ENCODE measurements at regions not wholly inside any gene's neighbourhood (a gene's known extent, or its start where the extent isn't known, plus 50 kb on each side); places are given as distances from the start of the nearest gene placed in this dataset.

DNA sequence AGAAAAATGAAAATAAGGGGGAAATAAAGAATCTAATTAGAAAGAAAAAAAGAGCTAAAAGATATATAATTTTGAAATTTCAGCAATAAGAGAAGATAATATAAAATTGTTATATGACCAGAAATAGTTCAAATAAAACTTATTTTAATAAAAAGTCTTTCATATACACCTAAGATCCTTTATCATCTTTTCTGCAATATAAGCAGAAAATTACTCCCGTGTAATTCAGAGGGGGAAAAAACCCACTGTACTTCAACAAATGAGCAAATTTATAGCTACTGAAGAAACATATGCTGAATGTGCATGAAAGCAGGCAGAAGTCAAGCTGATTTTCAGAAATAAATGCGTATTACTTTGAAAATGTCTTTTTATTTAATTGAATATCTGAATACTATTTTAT is 771.3 kb downstream of the FAT4 start:
- Histone ChIP-seq H3K27ac (ENCODE audit: low read depth in 1 of 2, low read length in 1 of 2) (no peak overlapping the region), H3K4me3 (no peak overlapping the region), H3K9ac (ENCODE audit: insufficient read depth in 1 of 2, low read length in 2 of 2) (no peak overlapping the region), H3K9me3 (ENCODE audit: control insufficient read depth in 4 of 4, insufficient read depth in 3 of 4, low read length in 3 of 4) (no peaks in the 10 kb centered on the region), H3K4me1 (ENCODE audit: control insufficient read depth in 5 of 5, insufficient read depth in 5 of 5, low read length in 5 of 5) (peaks cover 0 to 6% (median 0%) of the 10 kb centered on the region in 5 donors), H3K36me3 (ENCODE audit: control insufficient read depth in 4 of 4, insufficient read depth in 4 of 4, low read length in 4 of 4) (no peaks in the 10 kb centered on the region), H3K27me3 (ENCODE audit: control insufficient read depth in 3 of 3, insufficient read depth in 3 of 3, low read length in 2 of 3) (no peaks in the 10 kb centered on the region)
- DNase-seq (no peak), ATAC-seq (ENCODE audit: insufficient read depth, low FRiP score) (no peak)
- TF ChIP-seq, protein P1, sequence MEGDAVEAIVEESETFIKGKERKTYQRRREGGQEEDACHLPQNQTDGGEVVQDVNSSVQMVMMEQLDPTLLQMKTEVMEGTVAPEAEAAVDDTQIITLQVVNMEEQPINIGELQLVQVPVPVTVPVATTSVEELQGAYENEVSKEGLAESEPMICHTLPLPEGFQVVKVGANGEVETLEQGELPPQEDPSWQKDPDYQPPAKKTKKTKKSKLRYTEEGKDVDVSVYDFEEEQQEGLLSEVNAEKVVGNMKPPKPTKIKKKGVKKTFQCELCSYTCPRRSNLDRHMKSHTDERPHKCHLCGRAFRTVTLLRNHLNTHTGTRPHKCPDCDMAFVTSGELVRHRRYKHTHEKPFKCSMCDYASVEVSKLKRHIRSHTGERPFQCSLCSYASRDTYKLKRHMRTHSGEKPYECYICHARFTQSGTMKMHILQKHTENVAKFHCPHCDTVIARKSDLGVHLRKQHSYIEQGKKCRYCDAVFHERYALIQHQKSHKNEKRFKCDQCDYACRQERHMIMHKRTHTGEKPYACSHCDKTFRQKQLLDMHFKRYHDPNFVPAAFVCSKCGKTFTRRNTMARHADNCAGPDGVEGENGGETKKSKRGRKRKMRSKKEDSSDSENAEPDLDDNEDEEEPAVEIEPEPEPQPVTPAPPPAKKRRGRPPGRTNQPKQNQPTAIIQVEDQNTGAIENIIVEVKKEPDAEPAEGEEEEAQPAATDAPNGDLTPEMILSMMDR (IDR thresholded peaks at IDR 0.05; ENCODE audit: control extremely low read depth, extremely low read depth): no peak
- 93 to 95% methylated on average over 2 of the region's 2 CpGs for WGBS, 2 donors

DNA sequence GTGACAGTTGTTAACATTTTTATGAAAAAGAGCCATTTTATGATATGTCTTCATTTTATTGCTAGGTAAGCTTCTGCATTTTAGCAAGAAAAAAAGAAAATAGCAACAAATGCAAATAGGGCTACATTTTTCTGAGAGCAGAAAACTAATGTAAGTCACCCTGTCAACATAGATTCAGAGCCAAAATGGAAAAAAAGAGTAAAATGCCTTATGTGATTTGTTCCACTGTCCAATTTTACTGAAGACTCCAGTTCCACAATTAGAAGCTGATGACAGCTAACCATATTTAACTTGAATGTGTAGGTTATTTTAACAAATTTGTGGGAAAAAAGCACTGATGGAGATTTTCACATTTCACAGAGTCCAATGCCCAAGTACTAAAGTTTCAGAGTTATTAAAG is 772.3 kb downstream of the FAT4 start:
- ATAC-seq (ENCODE audit: insufficient read depth, low FRiP score) (no peak), DNase-seq (peak in 1 of 3 donors; percentile 24)
- Histone ChIP-seq H3K27me3 (ENCODE audit: control insufficient read depth in 3 of 3, insufficient read depth in 3 of 3, low read length in 2 of 3) (no peaks in the 10 kb centered on the region), H3K36me3 (ENCODE audit: control insufficient read depth in 4 of 4, insufficient read depth in 4 of 4, low read length in 4 of 4) (no peaks in the 10 kb centered on the region), H3K4me1 (ENCODE audit: control insufficient read depth in 5 of 5, insufficient read depth in 5 of 5, low read length in 5 of 5) (peaks cover 0 to 6% (median 0%) of the 10 kb centered on the region in 5 donors), H3K9ac (ENCODE audit: insufficient read depth in 1 of 2, low read length in 2 of 2) (no peak overlapping the region), H3K27ac (ENCODE audit: low read depth in 1 of 2, low read length in 1 of 2) (no peak overlapping the region), H3K9me3 (ENCODE audit: control insufficient read depth in 4 of 4, insufficient read depth in 3 of 4, low read length in 3 of 4) (no peaks in the 10 kb centered on the region), H3K4me3 (no peak overlapping the region)
- TF ChIP-seq, protein P1 (IDR thresholded peaks at IDR 0.05; ENCODE audit: control extremely low read depth, extremely low read depth): no peak

DNA sequence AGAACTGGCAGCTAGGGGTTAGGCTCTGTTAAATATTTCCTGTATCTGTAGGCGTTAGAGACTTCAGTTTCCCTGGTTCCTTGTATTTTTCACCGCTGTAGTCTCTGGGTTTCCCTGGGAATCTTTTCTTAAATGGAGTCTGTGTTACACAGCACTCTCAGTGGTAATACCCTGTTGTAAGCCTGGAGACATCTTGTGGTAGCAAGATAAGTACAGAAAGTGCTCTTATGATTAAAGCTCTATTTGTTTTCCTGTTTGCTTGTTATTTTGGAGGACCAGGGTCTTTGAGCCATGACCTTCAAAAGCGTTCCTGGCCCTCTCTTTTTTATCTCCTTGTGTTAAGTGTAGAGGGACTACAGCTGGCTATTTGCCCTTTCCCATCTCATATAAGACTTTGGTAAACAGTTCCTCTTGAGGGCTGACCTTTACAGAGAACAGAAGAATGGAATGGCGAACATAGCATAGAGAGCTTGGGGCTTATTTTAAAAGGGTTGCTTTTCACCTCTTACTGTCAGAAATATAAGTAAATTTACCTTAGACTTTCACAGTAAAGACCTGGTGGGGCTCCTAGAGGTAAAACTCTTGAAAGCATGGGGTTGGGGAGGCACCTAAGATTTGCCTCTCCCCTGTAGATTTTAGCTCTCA is 782.5 kb downstream of the FAT4 start:
- DNase-seq: peak; percentile 19 to 67 (median 21)
- WGBS, 2 donors: 73 to 81% methylated on average over 4 of the region's 4 CpGs
- peak; percentile 72 for ATAC-seq (ENCODE audit: insufficient read depth, low FRiP score)
- H3K27ac ChIP-seq (ENCODE audit: low read depth in 1 of 2, low read length in 1 of 2): no peak overlapping the region
- TF ChIP-seq, protein P1 (IDR thresholded peaks at IDR 0.05; ENCODE audit: control extremely low read depth, extremely low read depth): no peak
- H3K4me3 ChIP-seq: no peak overlapping the region
- H3K9ac ChIP-seq (ENCODE audit: insufficient read depth in 1 of 2, low read length in 2 of 2): no peak overlapping the region
- H3K36me3 ChIP-seq (ENCODE audit: control insufficient read depth in 4 of 4, insufficient read depth in 4 of 4, low read length in 4 of 4): no peaks in the 10 kb centered on the region
- H3K4me1 ChIP-seq (ENCODE audit: control insufficient read depth in 5 of 5, insufficient read depth in 5 of 5, low read length in 5 of 5): peaks cover 0 to 4% (median 0%) of the 10 kb centered on the region in 5 donors
- no peaks in the 10 kb centered on the region for H3K27me3 ChIP-seq (ENCODE audit: control insufficient read depth in 3 of 3, insufficient read depth in 3 of 3, low read length in 2 of 3)
- no peaks in the 10 kb centered on the region for H3K9me3 ChIP-seq (ENCODE audit: control insufficient read depth in 4 of 4, insufficient read depth in 3 of 4, low read length in 3 of 4)

DNA sequence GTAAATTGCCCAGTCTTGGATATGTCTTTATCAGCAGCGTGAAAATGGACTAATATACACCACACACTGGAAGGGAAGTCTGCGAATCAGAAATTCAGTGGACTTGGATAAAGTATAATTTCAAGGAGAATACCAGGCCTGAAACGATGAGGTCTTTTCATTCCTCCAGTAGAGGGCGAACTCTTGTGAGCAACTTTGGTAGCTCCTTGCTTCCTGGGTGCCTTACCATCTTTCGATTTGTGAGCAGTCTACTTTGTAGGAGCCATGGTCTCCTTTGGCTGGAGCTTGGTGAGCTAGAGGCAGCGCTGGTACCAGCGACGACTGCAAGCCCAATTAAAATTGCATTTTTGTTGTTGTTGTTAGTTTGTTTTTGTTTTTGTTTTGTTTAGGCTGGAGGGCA is 791.9 kb downstream of the FAT4 start:
- H3K4me3 ChIP-seq: no peak overlapping the region
- no peak for DNase-seq

More for the DNA sequence above, 791.9 kb downstream of the FAT4 start:
- H3K9me3 ChIP-seq (ENCODE audit: control insufficient read depth in 4 of 4, insufficient read depth in 3 of 4, low read length in 3 of 4): peaks cover 0 to 2% (median 0%) of the 10 kb centered on the region in 4 donors
- TF ChIP-seq, protein P1 (IDR thresholded peaks at IDR 0.05; ENCODE audit: control extremely low read depth, extremely low read depth): no peak
- H3K9ac ChIP-seq (ENCODE audit: insufficient read depth in 1 of 2, low read length in 2 of 2): no peak overlapping the region
- whole genome bisulfite sequencing, 2 donors: 96% methylated on average over 8 of the region's 8 CpGs
- H3K27me3 ChIP-seq (ENCODE audit: control insufficient read depth in 3 of 3, insufficient read depth in 3 of 3, low read length in 2 of 3): no peaks in the 10 kb centered on the region
- no peak for ATAC-seq (ENCODE audit: insufficient read depth, low FRiP score)
- H3K36me3 ChIP-seq (ENCODE audit: control insufficient read depth in 4 of 4, insufficient read depth in 4 of 4, low read length in 4 of 4): no peaks in the 10 kb centered on the region
- no peak overlapping the region for H3K27ac ChIP-seq (ENCODE audit: low read depth in 1 of 2, low read length in 1 of 2)
- H3K4me1 ChIP-seq (ENCODE audit: control insufficient read depth in 5 of 5, insufficient read depth in 5 of 5, low read length in 5 of 5): no peaks in the 10 kb centered on the region

Data from lung (tissue), 11 donors.